ENCODE measurements at regions not wholly inside any gene's neighbourhood (a gene's known extent, or its start where the extent isn't known, plus 50 kb on each side); places are given as distances from the start of the nearest gene placed in this dataset.

DNA sequence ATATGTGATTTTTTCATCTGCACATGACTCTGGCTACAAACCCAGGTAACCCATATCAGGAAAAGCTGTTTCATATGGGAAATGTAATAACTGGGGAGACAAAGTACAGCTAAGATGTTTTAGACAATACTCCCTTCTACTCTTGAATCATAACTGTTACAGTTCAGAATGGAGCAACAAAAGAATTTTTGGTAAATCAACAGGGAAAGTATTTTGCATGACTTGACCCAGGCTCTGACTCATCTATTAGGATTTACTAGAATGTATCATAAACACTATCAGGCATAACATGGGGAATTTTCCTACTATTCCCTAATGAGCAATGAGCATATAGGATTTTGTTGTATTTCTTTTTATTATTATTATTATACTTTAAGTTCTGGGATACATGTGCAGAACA, 553.0 kb downstream of the SLC16A7 start:
- H3K9me3 ChIP-seq, result no peaks in the 10 kb centered on the region
- H3K27ac ChIP-seq, result no peak overlapping the region
- no peak overlapping the region for H3K4me3 ChIP-seq
- no peaks in the 10 kb centered on the region for H3K27me3 ChIP-seq
- DNase-seq (ENCODE audit: low spot score in 2 of 2), result no peak
- H3K4me1 ChIP-seq, result no peaks in the 10 kb centered on the region
- TF ChIP-seq CTCF (IDR thresholded peaks at IDR 0.05), result no peak
- no peak for TF ChIP-seq POLR2AphosphoS5 (IDR thresholded peaks at IDR 0.05)
- no peak for TF ChIP-seq POLR2A (IDR thresholded peaks at IDR 0.05)
- intact Hi-C loops (cut with DNase I; ENCODE audit: low total_unique reads), result no loop called here
- no peaks in the 10 kb centered on the region for H3K36me3 ChIP-seq

- TF ChIP-seq CTCF (IDR thresholded peaks at IDR 0.05) (no peak), POLR2A (IDR thresholded peaks at IDR 0.05) (no peak), POLR2AphosphoS5 (IDR thresholded peaks at IDR 0.05) (no peak)
- no peak for DNase-seq (ENCODE audit: low spot score in 2 of 2)
- Histone ChIP-seq H3K4me3 (no peak overlapping the region), H3K27me3 (no peaks in the 10 kb centered on the region), H3K27ac (no peak overlapping the region), H3K36me3 (no peaks in the 10 kb centered on the region), H3K4me1 (no peaks in the 10 kb centered on the region), H3K9me3 (no peaks in the 10 kb centered on the region)
- intact Hi-C loops (cut with DNase I; ENCODE audit: low total_unique reads), result no loop called here
Measured at GRCh38 chr12:60152756-60153155, 556.9 kb downstream of the SLC16A7 start.

DNA sequence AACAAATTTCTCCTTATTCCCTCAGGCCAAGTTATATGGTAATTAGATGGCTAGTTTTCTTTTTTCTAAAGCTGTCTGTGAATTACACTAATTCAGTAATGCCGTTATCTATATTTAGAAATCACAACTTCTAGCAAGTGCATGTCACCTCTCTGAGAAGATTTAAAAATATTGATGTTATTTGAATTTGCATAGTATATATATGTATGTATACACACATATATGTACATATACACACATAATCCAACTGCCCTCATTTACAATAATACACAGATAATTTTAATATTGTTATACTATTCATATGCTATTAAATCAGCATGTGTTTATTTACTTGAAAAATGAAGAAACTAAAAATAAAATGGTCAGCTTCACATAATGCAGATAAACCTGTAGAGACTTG, 563.9 kb downstream of the SLC16A7 start:
- no peak overlapping the region for H3K4me3 ChIP-seq
- TF ChIP-seq POLR2A (IDR thresholded peaks at IDR 0.05), result no peak
- no peak for TF ChIP-seq POLR2AphosphoS5 (IDR thresholded peaks at IDR 0.05)
- no peak overlapping the region for H3K27ac ChIP-seq

DNA sequence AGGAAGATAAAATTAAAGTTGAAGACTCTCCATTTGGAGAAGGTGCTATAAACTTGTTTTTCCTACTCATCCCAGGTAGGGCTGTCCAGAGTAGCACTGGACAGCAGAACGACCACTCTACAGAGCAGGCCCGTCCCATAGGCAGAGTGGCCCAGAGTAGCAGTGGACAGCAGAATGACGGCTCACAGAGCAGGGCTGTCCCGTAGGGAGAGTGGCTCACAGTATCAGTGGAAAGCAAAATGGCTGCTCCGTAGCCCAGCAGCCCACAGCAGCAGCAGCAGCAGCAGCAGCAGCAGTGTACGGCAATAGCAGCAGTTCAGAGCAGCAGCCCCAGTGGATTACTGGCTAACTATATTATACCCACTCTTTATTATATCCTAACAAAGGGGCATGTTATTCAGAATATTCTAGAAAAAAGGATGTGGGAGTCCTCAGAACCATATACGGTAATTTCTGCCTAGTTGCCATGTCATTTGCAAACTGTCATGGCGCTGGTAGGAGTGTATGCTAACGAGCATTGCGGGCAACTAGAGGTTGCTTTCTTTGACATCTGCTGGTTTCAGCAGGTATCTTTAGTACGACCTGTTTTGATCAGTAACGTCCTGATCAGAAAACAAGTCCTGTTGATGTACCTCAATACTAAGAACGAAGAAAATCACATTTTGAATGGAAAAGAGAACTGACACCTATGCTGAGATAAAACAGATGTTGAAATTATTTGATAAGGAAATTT, 567.3 kb downstream of the SLC16A7 start:
- no peak overlapping the region for H3K27ac ChIP-seq
- H3K4me3 ChIP-seq, result no peak overlapping the region
- no peak for DNase-seq (ENCODE audit: low spot score in 2 of 2)
- intact Hi-C loops (cut with DNase I; ENCODE audit: low total_unique reads), result no loop called here
- H3K4me1 ChIP-seq, result no peaks in the 10 kb centered on the region
- TF ChIP-seq CTCF (IDR thresholded peaks at IDR 0.05) (no peak), POLR2A (IDR thresholded peaks at IDR 0.05) (no peak), POLR2AphosphoS5 (IDR thresholded peaks at IDR 0.05) (no peak)
- no peaks in the 10 kb centered on the region for H3K27me3 ChIP-seq
- H3K36me3 ChIP-seq, result no peaks in the 10 kb centered on the region
- H3K9me3 ChIP-seq, result no peaks in the 10 kb centered on the region

More for the DNA sequence above, 563.9 kb downstream of the SLC16A7 start:
- intact Hi-C loops (cut with DNase I; ENCODE audit: low total_unique reads), result no loop called here
- Histone ChIP-seq H3K9me3 (no peaks in the 10 kb centered on the region), H3K4me1 (no peaks in the 10 kb centered on the region), H3K27me3 (no peaks in the 10 kb centered on the region), H3K36me3 (no peaks in the 10 kb centered on the region)
- no peak for DNase-seq (ENCODE audit: low spot score in 2 of 2)

DNA sequence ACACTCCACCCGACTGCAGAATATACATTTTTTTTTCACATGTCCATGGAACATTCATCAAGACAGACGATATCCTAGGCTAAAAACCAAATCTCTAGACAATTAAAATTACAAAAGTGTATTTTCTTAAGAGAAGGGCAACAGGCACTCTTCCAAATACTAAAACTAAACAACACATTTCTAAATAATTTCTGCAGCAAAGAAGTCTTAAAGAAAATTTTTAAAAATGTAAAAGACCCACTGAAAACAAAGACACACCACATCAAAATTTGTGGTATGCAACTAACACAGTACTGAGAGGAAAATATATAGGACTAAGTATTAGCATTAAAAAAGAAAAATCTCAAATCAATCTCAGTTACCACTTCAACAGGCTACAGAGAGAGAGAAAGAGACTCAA, 570.0 kb downstream of the SLC16A7 start:
- no peaks in the 10 kb centered on the region for H3K4me1 ChIP-seq
- no peaks in the 10 kb centered on the region for H3K9me3 ChIP-seq
- TF ChIP-seq CTCF (IDR thresholded peaks at IDR 0.05) (no peak), POLR2AphosphoS5 (IDR thresholded peaks at IDR 0.05) (no peak), POLR2A (IDR thresholded peaks at IDR 0.05) (no peak)
- intact Hi-C loops (cut with DNase I; ENCODE audit: low total_unique reads), result no loop called here
- no peak overlapping the region for H3K27ac ChIP-seq
- no peak for DNase-seq (ENCODE audit: low spot score in 2 of 2)
- no peak overlapping the region for H3K4me3 ChIP-seq
- H3K27me3 ChIP-seq, result no peaks in the 10 kb centered on the region
- H3K36me3 ChIP-seq, result no peaks in the 10 kb centered on the region

All from breast epithelium (tissue), 4 donors.